SU-DHL-6 (cell line): ENCODE measurements at regions not wholly inside any gene's neighbourhood (a gene's known extent, or its start where the extent isn't known, plus 50 kb on each side); places are given as distances from the start of the nearest gene placed in this dataset.

Source experiments
- H2AFZ ChIP-seq: fragments of 200-600 bp; sonication (generic); 2 replicates; pipeline ENCODE4 v1.6.1; 2014; ENCODE audit warnings: low read depth, mild to moderate bottlenecking, moderate library complexity, mixed read lengths, antibody characterized with exemption, low read length; ENCODE audit not compliant: severe bottlenecking
- H3F3A ChIP-seq: fragments of 200-600 bp; shearing (Covaris generic); 2 replicates; pipeline ENCODE4 v1.6.0; 2016; ENCODE audit warnings: antibody characterized with exemption, mild to moderate bottlenecking; ENCODE audit not compliant: insufficient read depth
- H3K27ac ChIP-seq: fragments of 200-600 bp; sonication (generic); 2 replicates; pipeline ENCODE4 v1.5.1; 2016; ENCODE audit warnings: low read depth, mild to moderate bottlenecking, low read length, moderate library complexity, mixed read lengths
- H3K27me3 ChIP-seq: fragments of 200-600 bp; sonication (generic), shearing (Covaris generic); 2 replicates; pipeline ENCODE4 v1.6.0; 2014; ENCODE audit warnings: mild to moderate bottlenecking, low read length
- H3K36me3 ChIP-seq: fragments of 200-600 bp; sonication (generic); 2 replicates; pipeline ENCODE4 v1.6.1; 2014; ENCODE audit warnings: mild to moderate bottlenecking, low read length, mixed read lengths
- H3K4me2 ChIP-seq: fragments of 300-600, 200-600 bp; shearing (Covaris generic), sonication (generic); 2 replicates; pipeline ENCODE4 v1.6.0; 2014; ENCODE audit warnings: low read length, low read depth, mild to moderate bottlenecking; ENCODE audit not compliant: poor library complexity, severe bottlenecking
- H3K4me3 ChIP-seq: fragments of 200-600 bp; sonication (generic); 2 replicates; pipeline ENCODE4 v1.5.1; 2014; ENCODE audit warnings: antibody characterized with exemption, low read length, mild to moderate bottlenecking, mixed read lengths; ENCODE audit not compliant: insufficient read depth, poor library complexity, severe bottlenecking
- H3K79me2 ChIP-seq: fragments of 200-600 bp; sonication (generic); 2 replicates; pipeline ENCODE4 v1.6.1; 2014; ENCODE audit warnings: mild to moderate bottlenecking, low read length, moderate library complexity; ENCODE audit not compliant: insufficient read depth
- H3K9ac ChIP-seq: fragments of 200-600 bp; sonication (generic); 2 replicates; pipeline ENCODE4 v1.7.0; 2014; ENCODE audit warnings: mild to moderate bottlenecking, low read length
- H3K9me2 ChIP-seq: fragments of 200-600 bp; sonication (generic); replicated peaks from 2 replicates; pipeline ENCODE4 v1.6.1; 2014; ENCODE audit warnings: low read length; ENCODE audit not compliant: insufficient read depth
- H3K9me3 ChIP-seq: fragments of 200-600 bp; sonication (generic); 2 replicates; pipeline ENCODE4 v1.6.1; 2014; ENCODE audit warnings: low read length, mixed read lengths; ENCODE audit not compliant: insufficient read depth
- H4K20me1 ChIP-seq: fragments of 200-600 bp; sonication (generic); 2 replicates; pipeline ENCODE4 v1.6.1; 2014; ENCODE audit warnings: low read depth, mild to moderate bottlenecking, antibody characterized with exemption, low read length, moderate library complexity, mixed read lengths
- CTCF ChIP-seq: fragments of 200-600 bp; sonication (generic); IDR thresholded peaks from one replicate; pipeline ENCODE4 v1.5.1; 2017; ENCODE audit warnings: antibody characterized with exemption, mild to moderate bottlenecking, low read length, moderate library complexity; ENCODE audit not compliant: insufficient read depth, poor library complexity, severe bottlenecking
- EZH2phosphoT487 ChIP-seq: fragments of 200-600 bp; sonication (generic), shearing (Covaris generic); conservative IDR thresholded peaks from 2 replicates; pipeline ENCODE4 v1.6.1; 2018; ENCODE audit warnings: mild to moderate bottlenecking, antibody characterized with exemption, low read length, moderate library complexity, mixed read lengths

- Histone ChIP-seq H3K9ac (no peak overlapping the region), H3K9me3 (no peaks in the 10 kb centered on the region), H3F3A (no peaks in the 10 kb centered on the region), H4K20me1 (0 out of 2 replicates have a peak, but pooled peaks cover 3% of the 10 kb centered on the region), H3K27me3 (no peaks in the 10 kb centered on the region), H3K4me2 (no peak overlapping the region), H3K4me3 (no peak overlapping the region), H3K27ac (no peak overlapping the region), H3K79me2 (no peaks in the 10 kb centered on the region), H3K9me2 (no peaks in the 10 kb centered on the region), H3K36me3 (no peaks in the 10 kb centered on the region), H2AFZ (no peak overlapping the region)
- no peak for TF ChIP-seq CTCF
- TF ChIP-seq EZH2phosphoT487 = no peak
Observed at GRCh38 chr9:21557428-21557768, 75.3 kb upstream of the IFNE start.

- H3K27ac ChIP-seq = no peak overlapping the region
- H2AFZ ChIP-seq = no peak overlapping the region
- 0 out of 2 replicates have a peak, but pooled peaks cover 3% of the 10 kb centered on the region for H4K20me1 ChIP-seq
- no peaks in the 10 kb centered on the region for H3K36me3 ChIP-seq
- no peak overlapping the region for H3K4me3 ChIP-seq
- no peak for TF ChIP-seq EZH2phosphoT487
- TF ChIP-seq CTCF = no peak
- H3K4me2 ChIP-seq = no peak overlapping the region
- no peak overlapping the region for H3K9ac ChIP-seq
- H3K27me3 ChIP-seq = no peaks in the 10 kb centered on the region
- no peaks in the 10 kb centered on the region for H3K79me2 ChIP-seq
- H3K9me3 ChIP-seq = no peaks in the 10 kb centered on the region
- H3K9me2 ChIP-seq = no peaks in the 10 kb centered on the region
- no peaks in the 10 kb centered on the region for H3F3A ChIP-seq
Observed at GRCh38 chr9:21558079-21558478, 76.0 kb upstream of the IFNE start.

GRCh38 chr9:21558615-21559401 is 76.7 kb upstream of the IFNE start:
- H3K4me2 ChIP-seq = no peak overlapping the region
- H3K9ac ChIP-seq = no peak overlapping the region
- H2AFZ ChIP-seq = no peak overlapping the region

More at GRCh38 chr9:21558615-21559401, 76.7 kb upstream of the IFNE start:
- no peaks in the 10 kb centered on the region for H3K79me2 ChIP-seq
- no peak overlapping the region for H3K4me3 ChIP-seq
- 0 out of 2 replicates have a peak, but pooled peaks cover 3% of the 10 kb centered on the region for H4K20me1 ChIP-seq
- no peaks in the 10 kb centered on the region for H3K9me2 ChIP-seq
- TF ChIP-seq CTCF = no peak
- no peak for TF ChIP-seq EZH2phosphoT487
- H3K9me3 ChIP-seq = no peaks in the 10 kb centered on the region
- no peak overlapping the region for H3K27ac ChIP-seq
- no peaks in the 10 kb centered on the region for H3K36me3 ChIP-seq
- no peaks in the 10 kb centered on the region for H3K27me3 ChIP-seq
- no peaks in the 10 kb centered on the region for H3F3A ChIP-seq
